ENCODE measurements at regions not wholly inside any gene's neighbourhood (a gene's known extent, or its start where the extent isn't known, plus 50 kb on each side); places are given as distances from the start of the nearest gene placed in this dataset.
"Not testable (repeated sequence)": the region's sequence is repeated elsewhere in the genome, so short reads cannot be mapped to it uniquely, and the experiment has no call there.

DNA sequence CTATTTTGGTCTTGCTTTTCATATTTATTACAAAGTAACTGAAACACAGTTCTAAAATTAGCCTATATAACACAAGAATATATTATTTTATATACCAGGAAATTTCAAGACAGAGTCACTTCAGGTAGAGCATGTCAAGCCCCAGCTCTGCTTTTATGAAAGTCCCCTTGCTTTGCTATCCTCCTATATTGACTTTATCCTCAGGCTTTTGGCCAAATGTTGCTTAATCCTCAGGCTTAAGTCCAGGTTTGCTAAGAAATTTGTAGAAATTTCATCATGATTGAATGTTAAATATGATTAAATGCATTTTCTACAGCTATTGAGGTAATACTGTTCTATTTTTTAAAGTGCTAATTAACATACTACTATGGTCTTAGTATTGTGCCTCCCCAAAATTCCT is 227.6 kb downstream of the FZD1 start:
- TF ChIP-seq, protein P1, sequence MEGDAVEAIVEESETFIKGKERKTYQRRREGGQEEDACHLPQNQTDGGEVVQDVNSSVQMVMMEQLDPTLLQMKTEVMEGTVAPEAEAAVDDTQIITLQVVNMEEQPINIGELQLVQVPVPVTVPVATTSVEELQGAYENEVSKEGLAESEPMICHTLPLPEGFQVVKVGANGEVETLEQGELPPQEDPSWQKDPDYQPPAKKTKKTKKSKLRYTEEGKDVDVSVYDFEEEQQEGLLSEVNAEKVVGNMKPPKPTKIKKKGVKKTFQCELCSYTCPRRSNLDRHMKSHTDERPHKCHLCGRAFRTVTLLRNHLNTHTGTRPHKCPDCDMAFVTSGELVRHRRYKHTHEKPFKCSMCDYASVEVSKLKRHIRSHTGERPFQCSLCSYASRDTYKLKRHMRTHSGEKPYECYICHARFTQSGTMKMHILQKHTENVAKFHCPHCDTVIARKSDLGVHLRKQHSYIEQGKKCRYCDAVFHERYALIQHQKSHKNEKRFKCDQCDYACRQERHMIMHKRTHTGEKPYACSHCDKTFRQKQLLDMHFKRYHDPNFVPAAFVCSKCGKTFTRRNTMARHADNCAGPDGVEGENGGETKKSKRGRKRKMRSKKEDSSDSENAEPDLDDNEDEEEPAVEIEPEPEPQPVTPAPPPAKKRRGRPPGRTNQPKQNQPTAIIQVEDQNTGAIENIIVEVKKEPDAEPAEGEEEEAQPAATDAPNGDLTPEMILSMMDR (IDR thresholded peaks at IDR 0.05; ENCODE audit: low read depth, low read length): no peak
- Histone ChIP-seq H3K4me3 (no peak overlapping the region), H3K36me3 (no peaks in the 10 kb centered on the region), H3K27me3 (no peaks in the 10 kb centered on the region), H3K9me3 (ENCODE audit: low read depth) (no peaks in the 10 kb centered on the region), H3K27ac (no peak overlapping the region), H3K4me1 (ENCODE audit: low read depth) (no peaks in the 10 kb centered on the region)
- peak in 1 of 2 donors; percentile 30 for DNase-seq (ENCODE audit: low read depth in 1 of 2, low spot score in 1 of 2)

DNA sequence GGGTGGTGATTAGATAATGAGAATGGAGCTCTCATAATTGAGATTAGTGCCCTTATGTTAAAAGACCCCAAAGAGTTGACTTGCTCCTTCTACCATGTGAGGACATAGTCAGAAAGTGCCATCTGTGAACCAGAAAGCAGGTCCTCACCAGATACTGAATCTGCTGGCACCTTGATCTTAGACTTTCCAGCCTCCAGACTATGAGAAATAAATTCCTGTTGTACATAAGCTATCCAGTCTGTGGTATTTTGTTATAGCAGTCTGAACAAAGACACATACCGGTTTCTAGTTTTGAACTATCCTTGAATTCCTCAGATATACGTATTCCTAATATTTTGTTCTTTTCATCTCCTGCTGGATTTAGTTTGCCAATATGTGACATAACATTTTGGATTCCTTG is 228.1 kb downstream of the FZD1 start:
- H3K27ac ChIP-seq: no peak overlapping the region
- H3K9me3 ChIP-seq (ENCODE audit: low read depth): no peaks in the 10 kb centered on the region
- H3K27me3 ChIP-seq: no peaks in the 10 kb centered on the region
- DNase-seq (ENCODE audit: low read depth in 1 of 2, low spot score in 1 of 2): no peak
- H3K4me1 ChIP-seq (ENCODE audit: low read depth): no peaks in the 10 kb centered on the region
- H3K36me3 ChIP-seq: no peaks in the 10 kb centered on the region
- H3K4me3 ChIP-seq: no peak overlapping the region
- TF ChIP-seq, protein P1 (IDR thresholded peaks at IDR 0.05; ENCODE audit: low read depth, low read length): no peak

DNA sequence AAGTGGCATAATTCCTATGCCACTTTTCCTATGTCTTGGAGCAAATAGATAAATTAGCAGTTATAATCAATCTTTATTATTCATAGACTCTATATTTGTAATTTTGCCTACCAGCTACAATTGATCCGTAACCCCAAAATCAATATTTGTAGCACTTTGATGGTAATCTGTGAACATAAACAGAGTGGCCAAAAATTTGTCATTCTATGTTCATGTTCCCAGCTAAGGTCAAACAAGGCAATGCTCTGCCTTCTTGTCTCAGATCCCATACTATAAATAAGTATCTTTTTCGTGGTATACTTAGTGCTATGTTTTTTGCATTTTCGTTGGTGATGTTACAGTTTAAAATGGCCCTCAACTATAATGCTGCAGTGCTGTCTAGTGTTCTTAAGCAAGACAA is 228.5 kb downstream of the FZD1 start:
- H3K4me1 ChIP-seq (ENCODE audit: low read depth): no peaks in the 10 kb centered on the region
- TF ChIP-seq, protein P1 (IDR thresholded peaks at IDR 0.05; ENCODE audit: low read depth, low read length): no peak
- H3K27ac ChIP-seq: no peak overlapping the region
- H3K27me3 ChIP-seq: no peaks in the 10 kb centered on the region
- no peak for DNase-seq (ENCODE audit: low read depth in 1 of 2, low spot score in 1 of 2)
- H3K36me3 ChIP-seq: no peaks in the 10 kb centered on the region
- H3K9me3 ChIP-seq (ENCODE audit: low read depth): no peaks in the 10 kb centered on the region
- no peak overlapping the region for H3K4me3 ChIP-seq

DNA sequence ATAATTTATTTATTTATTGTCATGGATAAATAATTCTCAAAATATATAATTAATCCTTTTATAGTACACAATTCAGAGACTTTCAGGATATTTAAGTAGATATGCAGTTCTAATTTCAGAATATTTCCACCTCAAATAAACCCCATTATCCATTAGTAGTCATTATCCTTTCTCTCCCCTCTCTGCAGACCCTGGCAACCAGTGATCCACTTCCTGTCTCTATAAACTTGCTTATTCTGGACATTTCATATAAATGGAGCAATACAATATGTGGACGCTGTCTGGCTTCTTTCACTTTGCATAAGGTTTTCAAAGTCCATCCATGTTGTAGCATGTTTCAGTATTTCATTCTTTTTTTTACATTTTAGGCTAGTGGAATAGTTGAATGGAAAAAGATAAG is 230.2 kb downstream of the FZD1 start:
- Histone ChIP-seq H3K36me3 (no peaks in the 10 kb centered on the region), H3K4me3 (no peak overlapping the region), H3K27me3 (no peaks in the 10 kb centered on the region), H3K4me1 (ENCODE audit: low read depth) (no peaks in the 10 kb centered on the region), H3K9me3 (ENCODE audit: low read depth) (no peaks in the 10 kb centered on the region), H3K27ac (no peak overlapping the region)
- no peak for DNase-seq (ENCODE audit: low read depth in 1 of 2, low spot score in 1 of 2)
- TF ChIP-seq, protein P1 (IDR thresholded peaks at IDR 0.05; ENCODE audit: low read depth, low read length): no peak

DNA sequence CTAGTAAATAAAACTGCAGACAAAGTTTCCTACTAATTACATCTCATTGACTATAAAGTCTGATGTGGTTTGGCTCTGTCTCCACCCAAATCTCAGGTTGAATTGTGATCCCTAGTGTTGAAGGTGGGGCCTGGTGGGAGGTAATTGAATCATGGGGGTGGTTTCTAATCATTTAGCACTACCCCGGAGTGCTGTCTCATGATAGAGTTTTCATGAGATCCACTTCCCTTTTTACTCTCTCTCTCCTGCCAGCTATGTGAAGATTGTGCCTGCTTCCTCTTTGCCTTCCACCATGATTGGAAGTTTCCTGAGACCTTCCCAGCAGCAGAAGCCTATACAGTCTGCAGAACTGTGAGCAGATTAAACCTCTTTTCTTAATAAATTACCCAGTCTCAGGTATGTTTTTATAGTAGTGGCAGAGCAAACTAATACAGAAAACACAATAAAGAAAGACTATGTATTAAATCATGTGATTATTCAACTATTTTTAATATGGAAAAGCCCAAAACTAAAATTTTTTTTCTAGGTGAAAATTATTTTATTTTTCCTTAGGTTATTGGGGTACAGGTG is 232.1 kb downstream of the FZD1 start:
- Histone ChIP-seq H3K9me3 (ENCODE audit: low read depth) (no peaks in the 10 kb centered on the region), H3K27ac (no peak overlapping the region), H3K36me3 (no peaks in the 10 kb centered on the region), H3K4me1 (ENCODE audit: low read depth) (no peaks in the 10 kb centered on the region), H3K27me3 (no peaks in the 10 kb centered on the region), H3K4me3 (no peak overlapping the region)
- TF ChIP-seq, protein P1 (IDR thresholded peaks at IDR 0.05; ENCODE audit: low read depth, low read length): no peak
- DNase-seq (ENCODE audit: low read depth in 1 of 2, low spot score in 1 of 2): no peak

DNA sequence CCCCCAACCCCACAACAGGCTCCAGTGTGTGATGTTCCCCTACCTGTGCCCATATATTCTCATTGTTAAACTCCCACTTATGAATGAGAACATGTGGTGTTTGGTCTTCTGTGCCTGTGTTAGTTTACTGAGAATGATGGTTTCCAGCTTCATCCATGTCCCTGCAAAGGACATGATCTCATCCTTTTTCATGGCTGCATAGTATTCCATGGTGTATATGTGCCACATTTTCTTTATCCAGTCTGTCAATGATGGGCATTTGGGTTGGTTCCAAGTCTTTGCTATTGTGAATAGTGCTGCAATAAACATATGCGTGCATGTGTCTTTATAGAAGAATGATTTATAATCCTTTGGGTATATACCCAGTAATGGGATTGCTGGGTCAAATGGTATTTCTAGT is 233.0 kb downstream of the FZD1 start:
- not testable (repeated sequence) for DNase-seq (ENCODE audit: low read depth in 1 of 2, low spot score in 1 of 2); H3K9me3 ChIP-seq (ENCODE audit: low read depth); H3K4me1 ChIP-seq (ENCODE audit: low read depth); H3K36me3 ChIP-seq; H3K27ac ChIP-seq; H3K4me3 ChIP-seq; H3K27me3 ChIP-seq
